Fibroblast of gingiva (primary cell): ENCODE measurements at regions not wholly inside any gene's neighbourhood (a gene's known extent, or its start where the extent isn't known, plus 50 kb on each side); places are given as distances from the start of the nearest gene placed in this dataset.

Experiments
- DNase-seq: peaks from one replicate; pipeline ENCODE4 v3.0.0-alpha.2; 2011; ENCODE audit warnings: low read depth

DNA sequence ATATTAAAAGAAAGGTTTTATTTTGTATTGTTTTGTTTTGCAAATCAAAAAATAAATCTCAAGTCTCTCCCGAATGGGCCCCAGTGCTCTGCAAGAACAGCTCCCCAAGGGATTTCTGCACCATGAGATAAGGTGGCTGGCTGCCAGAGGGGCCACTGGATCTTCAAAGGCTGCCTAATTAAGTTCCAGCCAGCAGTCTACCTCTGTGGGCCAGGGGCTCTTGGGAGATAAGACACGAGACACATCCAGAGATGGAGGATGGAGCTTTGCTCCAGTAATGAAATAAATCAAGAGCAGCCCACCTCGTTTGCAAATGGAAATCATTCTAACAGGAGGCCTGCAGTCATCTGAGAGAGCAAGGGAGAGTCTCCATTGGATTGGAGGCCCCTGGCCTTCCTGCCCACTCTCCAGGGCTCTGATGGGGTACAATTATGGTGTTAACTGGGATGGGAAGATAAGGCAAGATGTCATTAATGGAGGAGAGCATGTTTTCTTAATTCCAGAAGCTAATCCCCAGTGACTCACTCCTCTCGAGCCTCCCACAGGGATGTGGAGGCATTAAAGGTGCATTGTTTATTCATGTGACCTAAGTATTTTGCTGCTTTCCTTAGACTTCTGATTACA, 155.2 kb upstream of the KAZN start:
- DNase-seq: no peak

DNA sequence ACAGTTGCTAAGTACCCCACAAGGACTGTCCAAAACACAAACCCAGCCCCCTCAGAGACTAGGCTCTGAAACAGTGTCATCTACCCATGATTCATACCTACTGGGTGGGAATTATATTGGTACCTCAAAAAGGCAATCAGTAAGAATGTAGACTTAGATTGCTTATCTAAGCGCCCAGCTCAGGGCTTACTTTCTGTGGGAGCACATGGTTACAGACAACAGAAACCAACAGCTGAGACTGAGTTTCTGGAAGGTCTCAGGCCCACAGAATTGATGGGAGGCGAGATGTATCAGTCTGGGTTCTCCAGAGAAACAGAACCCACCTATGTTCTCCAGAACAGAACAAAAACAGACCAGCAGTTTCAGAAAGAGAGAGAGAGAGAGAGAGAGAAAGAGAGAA, 147.3 kb upstream of the KAZN start:
- no peak for DNase-seq

DNA sequence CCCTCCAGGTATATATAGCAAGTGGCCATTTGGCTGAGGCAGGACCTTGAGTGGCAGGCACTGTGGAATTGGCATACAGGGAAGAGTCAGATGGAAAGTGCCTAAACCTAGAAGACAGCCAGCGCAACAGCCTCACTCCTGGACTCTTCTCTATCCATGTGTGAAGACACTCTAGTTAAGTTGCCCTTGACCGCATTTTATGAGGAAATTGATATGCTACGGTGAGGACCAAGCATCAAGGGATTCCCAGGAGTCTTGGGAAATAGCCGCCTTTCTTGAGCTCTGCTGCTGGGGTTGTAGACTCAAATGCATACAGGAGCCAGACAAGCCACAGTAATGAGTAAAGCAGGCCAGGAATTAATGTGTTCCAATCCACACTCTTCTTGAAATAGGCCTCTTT, 145.9 kb upstream of the KAZN start:
- DNase-seq: no peak

DNA sequence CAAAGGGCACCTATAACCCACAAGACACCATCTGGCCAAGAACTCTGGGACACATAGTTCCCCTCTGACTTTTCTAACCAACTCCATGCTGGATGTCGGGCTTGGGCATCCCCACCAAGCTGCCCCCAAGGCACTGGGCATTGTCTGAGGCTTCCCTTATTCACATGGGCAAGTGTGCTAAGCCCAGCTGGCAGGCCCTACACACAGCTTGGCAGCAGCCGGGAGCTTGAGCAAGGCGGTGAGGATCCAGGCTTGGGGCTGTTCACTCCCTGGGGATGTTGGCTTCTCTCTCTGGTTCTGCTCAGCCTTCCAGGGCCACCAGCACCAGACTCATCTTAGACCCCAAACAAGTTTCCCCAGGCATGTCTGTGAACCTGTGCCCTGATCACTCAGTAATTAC, 138.3 kb upstream of the KAZN start:
- peak; percentile 15 for DNase-seq

DNA sequence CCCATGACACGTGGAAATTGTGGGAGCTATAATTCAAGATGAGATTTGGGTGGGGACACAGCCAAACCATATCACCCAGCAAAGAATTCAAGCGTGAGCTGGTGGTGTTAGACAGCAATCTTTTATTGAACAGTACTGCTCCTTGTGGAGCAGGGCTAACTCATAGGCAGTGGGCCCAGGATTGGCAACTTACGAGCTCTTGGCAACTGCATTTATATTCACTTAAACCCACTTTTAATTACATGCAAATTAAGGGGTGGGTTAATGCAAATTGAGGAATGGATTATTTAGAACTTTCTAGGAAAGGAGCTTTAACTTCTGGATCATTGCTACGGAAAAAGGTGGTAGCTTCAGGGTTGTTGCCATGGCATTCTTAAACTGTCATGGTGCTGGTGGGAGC, 135.6 kb upstream of the KAZN start:
- no peak for DNase-seq

DNA sequence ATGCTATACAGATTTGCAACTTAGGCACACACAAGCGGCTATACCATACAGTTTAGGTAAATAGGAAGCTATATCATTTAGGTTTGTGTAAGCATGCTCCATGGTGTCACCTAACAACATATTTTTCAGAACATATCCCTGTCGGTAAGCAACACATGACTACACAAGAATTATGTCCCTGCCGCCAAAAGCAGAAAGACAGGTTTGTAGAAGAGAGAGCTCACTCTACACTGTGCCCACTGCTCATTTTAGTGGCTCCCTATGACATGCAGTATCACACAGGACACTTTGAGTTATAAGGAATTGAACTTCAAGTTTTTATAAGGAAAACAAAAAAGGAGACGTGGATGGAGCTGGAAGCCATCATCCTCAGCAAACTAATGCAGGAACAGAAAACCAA, 132.5 kb upstream of the KAZN start:
- no peak for DNase-seq

DNA sequence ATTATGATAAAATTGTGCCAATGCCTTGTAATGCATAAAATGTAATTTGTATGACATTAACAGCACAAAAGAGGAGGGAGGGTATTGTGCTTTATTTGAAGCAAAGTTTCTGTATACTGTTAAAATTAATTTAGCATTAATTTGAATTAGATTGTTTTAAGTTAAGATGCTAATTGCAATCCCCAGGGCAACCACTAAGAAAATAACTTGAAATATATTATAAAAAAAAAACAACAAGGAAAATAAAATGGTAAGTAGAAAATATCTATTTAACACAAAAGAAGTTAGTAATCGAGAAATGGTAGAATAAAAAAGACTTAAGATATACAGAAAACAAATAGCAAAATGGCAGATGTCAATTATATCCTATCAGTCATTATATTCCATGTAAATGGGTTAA, 131.4 kb upstream of the KAZN start:
- DNase-seq: no peak

DNA sequence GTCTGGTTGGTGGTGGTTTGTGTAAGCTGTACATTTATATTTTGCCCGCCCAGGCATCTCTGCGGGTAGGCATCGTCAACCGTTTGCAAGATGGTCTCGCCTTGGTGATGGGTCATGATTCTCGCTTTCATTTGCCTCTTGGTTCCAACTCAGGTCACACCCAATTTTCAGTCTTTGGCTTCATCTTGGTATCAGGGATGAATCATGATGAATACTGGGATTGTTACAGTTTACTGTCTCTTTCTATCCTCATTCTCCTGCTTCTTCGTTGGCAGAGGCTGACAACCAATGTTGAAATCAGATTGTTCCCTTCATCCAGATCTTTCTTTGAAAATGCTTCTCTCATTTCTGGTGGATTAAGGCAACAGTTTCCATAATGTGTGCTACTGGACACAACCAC, 129.7 kb upstream of the KAZN start:
- DNase-seq: no peak

DNA sequence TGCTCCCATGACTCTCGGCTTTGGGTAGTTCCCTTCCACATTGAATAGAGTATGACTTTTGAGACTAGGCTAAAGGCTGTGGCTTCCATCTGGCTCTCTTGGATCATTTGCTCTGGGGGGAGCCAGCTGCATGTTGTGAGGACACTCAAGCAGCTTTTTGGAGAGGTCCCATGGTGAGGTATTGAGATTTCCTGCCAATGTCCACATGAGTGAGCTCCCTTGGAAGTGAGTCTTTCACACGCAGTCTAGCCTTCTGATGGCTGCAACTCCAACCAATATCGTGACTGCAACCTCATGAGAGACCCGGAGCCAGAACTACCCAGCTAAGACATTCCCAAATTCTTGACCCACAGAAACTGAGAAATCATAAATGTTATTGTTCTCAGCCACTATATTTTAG, 127.7 kb upstream of the KAZN start:
- no peak for DNase-seq

DNA sequence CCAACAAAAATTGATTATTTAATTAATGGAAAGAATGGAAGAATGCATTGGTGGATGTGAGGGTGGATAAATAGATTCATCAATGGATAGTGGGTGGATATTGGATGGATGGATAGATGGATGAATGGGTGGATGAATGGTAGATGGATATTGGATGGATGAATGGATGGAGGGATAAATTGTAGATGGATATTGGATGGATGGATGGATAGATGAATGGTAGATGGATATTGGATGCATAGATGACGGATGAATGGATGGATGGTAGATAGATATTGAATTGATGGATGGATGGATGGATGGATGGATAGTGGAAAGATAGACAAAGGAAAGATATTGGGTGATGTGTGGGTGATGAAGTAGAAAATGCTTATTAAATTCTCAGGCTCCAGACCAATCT, 123.6 kb upstream of the KAZN start:
- DNase-seq: no peak

DNA sequence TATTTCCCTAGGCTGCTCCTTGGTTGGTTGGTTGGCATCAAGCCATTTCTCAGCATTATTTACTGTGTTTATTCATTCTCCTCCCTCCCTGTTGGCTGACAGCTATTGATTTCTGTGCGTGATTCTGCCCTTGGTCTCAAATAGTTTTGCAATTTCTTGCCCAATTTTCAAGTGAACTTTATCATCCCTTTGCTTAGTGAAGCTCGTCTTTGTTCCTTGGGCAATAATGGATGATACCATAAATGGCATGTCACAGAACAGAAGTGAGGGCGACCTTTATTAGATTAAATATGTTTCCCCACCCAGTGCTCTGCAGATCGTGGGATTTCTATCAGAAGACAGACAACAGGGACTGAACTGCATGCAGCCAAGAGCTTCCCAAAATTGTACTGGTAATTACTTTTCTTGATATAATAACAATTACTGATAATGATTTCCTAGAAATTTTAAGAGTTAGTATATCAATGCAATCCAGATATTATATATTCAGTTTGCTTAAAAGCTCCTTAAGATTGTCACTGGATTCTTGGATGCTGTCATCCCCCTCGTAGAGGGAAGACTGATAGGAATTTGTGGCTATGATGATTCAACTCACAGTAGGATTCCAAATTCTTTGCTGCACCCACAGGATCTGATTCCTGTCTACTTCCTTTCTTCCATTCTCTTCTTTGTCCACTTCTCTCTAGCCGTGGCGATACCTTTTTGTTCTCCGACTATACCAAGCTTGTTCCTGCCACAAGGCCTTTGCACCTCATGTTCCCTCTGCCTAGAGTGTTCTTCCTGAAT, 122.1 kb upstream of the KAZN start:
- DNase-seq: peak; percentile 42

DNA sequence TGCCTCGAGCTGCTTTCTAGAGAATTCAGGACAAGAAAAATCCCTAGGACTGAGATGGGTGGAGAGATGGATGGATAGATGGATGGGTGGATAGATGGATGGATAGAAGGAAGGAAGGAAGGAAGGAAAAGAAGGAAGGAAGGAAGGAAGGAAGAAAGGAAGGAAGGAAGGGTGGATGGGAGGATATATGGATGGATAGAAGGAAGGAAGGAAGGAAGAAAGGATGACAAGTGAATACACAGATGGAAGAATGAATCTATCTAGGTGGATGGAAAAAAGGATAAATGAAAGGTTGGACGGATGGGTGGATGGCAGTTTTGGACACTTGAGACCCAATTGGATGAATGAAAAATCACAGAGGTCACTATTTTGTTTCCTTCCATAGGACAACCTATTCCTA, 120.4 kb upstream of the KAZN start:
- DNase-seq: no peak

DNA sequence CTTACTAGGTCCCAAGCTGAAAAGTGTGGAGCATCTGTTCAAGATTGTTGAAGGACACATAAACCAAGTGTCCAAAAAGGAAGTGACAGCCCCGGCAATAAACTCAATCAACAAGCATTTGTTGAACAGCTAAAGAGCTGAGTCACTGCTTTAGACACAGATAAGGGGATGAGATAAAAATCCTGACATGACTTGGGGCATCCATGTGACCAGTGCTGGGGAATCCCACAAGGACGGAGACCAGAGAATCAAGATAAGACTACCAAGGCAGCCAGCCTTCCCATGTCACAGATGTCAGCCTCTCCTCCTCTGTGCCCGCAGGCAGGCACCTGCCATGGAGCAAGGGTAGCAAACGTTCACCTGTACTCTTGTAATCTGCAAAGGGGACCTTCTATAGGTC, 118.6 kb upstream of the KAZN start:
- DNase-seq: no peak

DNA sequence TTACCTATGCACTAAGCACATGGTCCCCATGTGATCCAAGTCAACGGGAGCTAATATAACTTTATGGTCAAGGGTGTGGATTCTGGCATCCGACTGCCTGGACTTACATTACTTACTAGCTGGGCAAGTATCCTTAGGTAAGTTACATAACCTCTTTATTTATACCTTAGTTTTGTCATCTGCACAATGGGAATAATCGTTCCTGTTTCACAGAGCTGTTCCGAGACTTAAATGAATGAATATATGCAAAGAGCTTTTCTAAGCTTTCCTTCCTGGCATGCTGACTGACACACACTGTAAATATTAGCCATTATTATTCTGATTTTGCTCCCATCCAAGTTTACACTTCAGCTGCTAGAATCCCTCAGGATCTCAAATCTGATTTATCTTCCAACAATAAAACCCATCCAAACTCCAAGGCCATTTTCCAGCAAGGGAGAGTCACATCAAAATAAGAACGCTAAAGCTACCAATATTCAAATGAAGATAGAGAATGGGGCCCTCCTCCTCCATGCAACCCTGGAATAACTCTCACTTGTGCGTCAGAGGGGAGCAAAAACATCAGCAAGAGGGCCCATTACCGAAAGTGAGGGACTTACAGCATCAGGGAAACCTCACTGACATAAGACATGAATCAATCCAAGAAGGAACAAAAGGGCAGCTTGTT, 115.6 kb upstream of the KAZN start:
- DNase-seq: no peak

DNA sequence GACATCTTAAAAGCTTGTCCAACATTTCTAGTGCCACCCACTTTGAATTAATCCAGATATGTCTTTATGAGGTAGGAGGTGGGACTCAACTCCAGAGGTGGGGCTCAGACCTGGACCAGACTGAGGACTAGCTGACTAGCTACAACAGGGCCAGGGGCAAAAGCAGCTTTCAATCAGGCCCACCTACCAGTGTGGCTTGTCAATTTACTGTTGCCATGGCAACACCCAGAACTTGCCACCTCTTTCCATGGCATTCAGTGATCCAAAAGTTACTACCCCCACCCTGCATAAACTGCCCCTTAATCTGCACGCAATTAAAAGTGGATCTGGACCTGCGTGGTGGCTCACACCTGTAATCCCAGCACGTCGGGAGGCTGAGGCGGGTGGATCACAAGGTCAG, 113.2 kb upstream of the KAZN start:
- DNase-seq: no peak

DNA sequence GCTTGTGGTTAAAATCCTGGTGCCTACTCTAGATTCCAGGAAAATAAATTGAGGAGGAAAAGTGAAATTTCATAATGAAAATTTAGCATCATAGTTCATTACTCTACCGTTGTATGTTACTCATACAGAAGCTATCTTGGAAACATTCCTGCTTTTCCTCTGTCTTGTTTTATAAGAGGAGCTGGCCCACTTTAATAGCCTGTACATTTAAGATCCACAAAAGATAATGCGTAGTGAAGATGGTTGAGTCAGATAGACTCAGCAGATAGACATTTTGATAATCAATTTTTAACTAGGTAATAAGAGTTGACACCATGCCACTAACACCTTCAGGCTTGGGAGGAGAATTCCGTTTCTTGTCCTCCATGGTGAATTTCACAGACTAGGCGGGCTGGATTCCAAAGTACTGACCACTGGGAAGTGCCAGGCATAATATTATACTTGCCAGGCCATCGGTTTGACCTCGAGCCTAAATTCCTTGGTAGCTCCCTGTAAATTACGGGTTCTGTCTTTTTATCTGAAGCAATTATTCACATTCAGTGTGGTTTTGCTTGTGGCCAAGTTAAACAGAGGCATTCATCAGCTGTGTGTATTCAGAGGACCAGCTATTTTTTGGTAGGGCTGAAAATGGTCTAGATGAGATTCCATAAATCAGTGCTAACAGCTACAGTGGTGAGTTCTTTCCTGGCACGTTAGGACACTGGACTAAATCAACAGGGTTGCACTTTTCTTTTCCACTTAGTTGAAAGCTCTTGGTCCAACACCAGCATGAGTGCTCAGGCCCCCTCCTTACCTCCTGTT, 111.9 kb upstream of the KAZN start:
- peak; percentile 95 for DNase-seq

DNA sequence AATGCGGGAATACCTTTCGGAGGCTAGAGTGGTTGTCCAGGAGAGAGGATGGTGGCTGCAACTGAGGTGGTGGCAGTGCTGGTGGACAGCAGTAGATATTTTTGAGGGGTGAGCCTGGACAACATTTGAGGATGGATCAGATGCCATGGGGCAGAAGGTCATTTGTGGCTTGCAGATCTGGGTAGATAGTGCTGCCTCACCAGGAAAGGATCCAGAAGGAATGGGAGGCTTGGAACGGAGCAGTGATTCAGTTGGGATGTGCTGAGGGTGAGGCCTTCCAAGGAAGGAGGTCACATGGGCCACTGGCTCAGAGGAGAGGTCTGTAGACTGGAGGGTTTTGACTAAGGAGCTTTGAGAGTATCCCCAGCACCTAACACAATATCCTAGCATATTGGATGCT, 110.8 kb upstream of the KAZN start:
- DNase-seq: no peak

DNA sequence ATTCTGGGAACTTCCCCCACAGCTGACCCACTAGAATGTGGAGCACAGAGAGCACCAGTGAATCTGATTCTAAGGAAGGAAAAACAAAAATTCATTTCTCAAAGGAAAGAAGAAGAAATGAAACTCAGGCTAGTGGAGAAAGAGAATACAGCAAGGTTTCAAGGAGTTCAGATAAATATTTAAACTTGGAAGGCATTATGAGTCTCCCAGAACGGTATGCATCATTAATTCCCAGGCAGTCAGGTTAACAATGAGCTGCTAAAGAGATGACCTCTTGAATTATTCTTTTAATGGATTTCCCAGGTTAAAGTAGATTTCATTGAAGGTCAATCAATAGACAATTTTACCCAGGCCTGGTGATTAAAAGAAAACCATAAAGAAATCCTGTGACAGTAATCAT, 103.6 kb upstream of the KAZN start:
- no peak for DNase-seq

DNA sequence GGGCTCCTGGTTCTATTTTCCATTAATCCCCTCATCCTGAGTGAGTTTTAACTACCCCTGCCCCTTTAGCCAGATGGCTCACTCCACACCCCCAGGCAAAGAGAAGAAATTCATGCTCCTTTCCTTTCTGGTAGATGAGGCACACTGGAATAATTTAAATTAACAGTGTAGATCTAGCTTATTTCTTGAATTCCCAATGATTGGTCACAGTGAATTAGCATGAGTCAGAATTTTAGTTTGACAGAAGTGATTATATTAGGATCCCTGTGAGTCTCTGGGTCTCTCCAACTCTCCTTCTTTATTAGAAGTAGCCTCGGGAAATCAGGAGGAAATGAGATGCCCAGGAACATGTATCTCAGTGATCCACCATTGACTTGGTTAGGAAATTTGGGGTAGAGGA, 103.1 kb upstream of the KAZN start:
- no peak for DNase-seq

DNA sequence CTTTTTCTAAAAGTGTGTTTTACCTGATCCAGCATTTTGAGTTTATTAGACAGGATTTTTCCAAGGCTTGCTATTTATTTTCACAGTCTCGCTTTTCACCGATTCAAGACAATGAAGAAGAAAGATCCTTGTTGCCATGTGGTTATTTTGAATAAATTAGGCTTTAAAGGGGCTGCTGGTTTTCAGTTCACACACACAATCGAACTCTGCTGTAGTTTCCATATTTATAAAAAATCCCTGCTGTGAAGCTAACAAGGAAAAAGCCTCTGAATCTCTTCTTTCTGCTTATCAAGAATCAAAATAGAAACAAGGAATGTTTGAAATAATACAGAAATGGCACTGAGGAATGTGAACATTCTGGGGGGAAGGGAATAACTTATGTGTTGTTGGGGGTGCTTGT, 102.5 kb upstream of the KAZN start:
- no peak for DNase-seq

DNA sequence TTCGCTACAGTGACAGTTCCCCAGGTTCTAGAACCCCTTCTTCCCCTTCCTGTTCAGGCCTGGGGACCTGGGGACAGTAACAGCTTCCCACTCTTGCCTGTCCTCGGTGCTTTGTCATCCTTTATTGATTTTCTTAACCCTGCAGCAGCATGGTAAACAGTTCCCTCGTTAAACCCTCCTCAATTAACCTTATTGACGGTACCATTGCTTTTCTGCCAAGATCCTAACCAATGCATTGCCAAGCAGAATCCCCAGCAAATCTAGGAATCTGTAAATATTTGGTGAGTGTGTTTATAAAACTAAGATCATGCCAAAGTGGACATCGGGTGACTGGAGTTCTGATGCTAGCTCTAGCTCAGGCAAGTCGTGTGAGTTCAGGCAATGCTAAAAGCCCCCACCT, 99.6 kb upstream of the KAZN start:
- no peak for DNase-seq

DNA sequence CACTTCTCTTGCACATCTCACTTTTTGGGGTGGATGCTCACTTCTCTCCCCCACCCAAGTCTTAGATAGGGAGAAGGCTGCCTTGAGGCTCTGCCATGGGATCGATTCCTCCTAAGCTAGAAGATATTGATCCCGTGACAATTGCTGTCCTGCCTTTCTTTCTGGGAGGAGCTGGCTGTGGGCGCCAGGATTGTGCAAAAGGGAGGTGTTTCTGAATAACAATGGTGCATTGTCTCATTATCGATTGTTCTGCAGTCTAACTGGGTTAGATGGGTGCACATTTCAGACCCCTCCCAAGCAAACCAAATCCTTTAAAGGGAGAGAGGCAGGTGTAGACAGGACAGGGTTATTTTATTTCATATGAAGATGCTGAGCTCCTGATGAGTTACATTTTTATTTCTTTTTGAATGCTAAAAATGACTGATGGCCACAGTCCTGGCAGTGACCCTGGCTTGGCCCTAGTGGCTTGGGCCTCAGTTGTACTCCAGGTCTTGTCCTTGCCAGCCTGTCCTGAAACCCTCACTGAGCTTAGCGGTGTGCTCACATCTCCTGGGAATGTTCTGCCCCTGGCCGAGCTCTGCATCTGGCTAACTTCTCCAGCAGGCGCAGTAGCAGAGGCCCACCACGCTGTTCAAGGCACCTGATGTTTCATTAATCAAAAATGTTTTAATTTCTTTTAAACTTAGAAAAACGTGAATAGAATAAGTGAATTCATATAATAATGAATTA, 99.0 kb upstream of the KAZN start:
- DNase-seq: no peak
